Heart right ventricle (tissue), 16 donors: ENCODE measurements at regions not wholly inside any gene's neighbourhood (a gene's known extent, or its start where the extent isn't known, plus 50 kb on each side); places are given as distances from the start of the nearest gene placed in this dataset.

ENCODE experiments used
- ATAC-seq, 8 donors: fragments of 200-7000 bp; cut with Tn5 transposase; one replicate each; pipeline ENCODE4 v1.9.1; 2020; ENCODE audit warnings: mild to moderate bottlenecking in 8 of 8, moderate library complexity in 8 of 8, moderate number of reproducible peaks in 1 of 8
- DNase-seq, 2 donors: peaks; one replicate each; pipeline ENCODE4 v3.0.0-alpha.2; 2020
- H3K27ac ChIP-seq, 10 donors: fragments of 200-600 bp; sonication (generic) in 2 of 10; one replicate each; pipeline versions ENCODE4 v1.5.0 to v1.8.0; 2020 to 2022; ENCODE audit warnings: mild to moderate bottlenecking in 3 of 10
- H3K27me3 ChIP-seq, 7 donors: fragments of 200-600 bp; one replicate each; pipeline ENCODE4 v1.8.0; 2021 to 2022; ENCODE audit warnings: mild to moderate bottlenecking in 2 of 7
- H3K36me3 ChIP-seq, 9 donors: fragments of 200-600 bp; sonication (generic) in 1 of 9; one replicate each; pipeline versions ENCODE4 v1.5.0 to v1.8.0; 2020 to 2022; ENCODE audit warnings: mild to moderate bottlenecking in 2 of 9
- H3K4me1 ChIP-seq, 9 donors: fragments of 200-600 bp; sonication (generic) in 1 of 9; one replicate each; pipeline versions ENCODE4 v1.5.0 to v1.8.0; 2020 to 2022; ENCODE audit warnings: mild to moderate bottlenecking in 4 of 9
- H3K4me3 ChIP-seq, 10 donors: fragments of 200-600 bp; sonication (generic) in 2 of 10; one replicate each; pipeline versions ENCODE4 v1.5.0 to v1.8.0; 2020 to 2022; ENCODE audit warnings: mild to moderate bottlenecking in 7 of 10, moderate library complexity in 2 of 10
- H3K9me3 ChIP-seq, 11 donors: fragments of 200-600 bp in 10 of 11; sonication (generic) in 2 of 11; one replicate each; pipeline versions ENCODE4 v1.5.0 to v1.8.0; 2013 to 2022; ENCODE audit warnings: mild to moderate bottlenecking in 2 of 11, control low read depth in 1 of 11, moderate library complexity in 1 of 11
- WGBS, 2 donors: extraction: QIAGEN DNeasy Blood & Tissue Kit; methylation state at CpG; one replicate each; pipeline ENCODE4 v1.1.7; 2013; ENCODE audit warnings: inconsistent platforms in 1 of 2; 5-methylcytosine and 5-hydroxymethylcytosine counted together
- intact Hi-C, 10 donors: fragments of 100-400 bp; cut with DNase I; formaldehyde crosslinking; loops; one replicate each; pipeline versions ENCODE4 v1.11.1 to v1.14.2; 2022
- TF ChIP-seq, protein P1 (sequence below), 9 donors: fragments of 200-600 bp; sonication (generic) in 2 of 9; IDR thresholded peaks; one replicate each; pipeline versions ENCODE4 v1.5.0 to v1.8.0; 2021 to 2022; ENCODE audit warnings: antibody characterized with exemption in 9 of 9, mild to moderate bottlenecking in 5 of 9, moderate library complexity in 1 of 9
- donor health status: Arrhythmogenic right ventricular cardiomyopathy.
- donor health status: ischemic (EF 13 %, LVEDD 7.1; RV severe dilation, severe dysfunction).
- donor health status: healthy with polysubstance abuse.
- donor health status: DM: no; HTN: yes; CAD: no.
- donor health status: DM: no; HTN: no; CAD: no.
- donor health status: ischemic (EF 25% LVEDD 6.9; RV normal size, moderate dysfunction).
- donor health status: ischemic (EF 25% LVEDD 5.7; RV mildly dilated, moderate dysfunction).
- donor health status: healthy.
- donor health status: DM: yes; HTN: yes; CAD: no.
- donor health status: Ischemic cardiomyopathy.
- donor health status: ischemic (EF 35%, LVEDD 5.7; RV mildly dilated, moderate dysfunction).
- donor health status: nonischemic (EF 11% LVEDD 7.7; RV severe dilation, severe dysfunction).
- donor health status: DM: yes; HTN: yes; CAD: no.
- donor health status: PGD.
- donor health status: ischemic (EF 29% LVEDD 5.4; RV normal size, mild dysfunction).
- donor health status: nonischemic (EF 23%, LVEDD 6.1; RV moderate dilation, normal function).

DNA sequence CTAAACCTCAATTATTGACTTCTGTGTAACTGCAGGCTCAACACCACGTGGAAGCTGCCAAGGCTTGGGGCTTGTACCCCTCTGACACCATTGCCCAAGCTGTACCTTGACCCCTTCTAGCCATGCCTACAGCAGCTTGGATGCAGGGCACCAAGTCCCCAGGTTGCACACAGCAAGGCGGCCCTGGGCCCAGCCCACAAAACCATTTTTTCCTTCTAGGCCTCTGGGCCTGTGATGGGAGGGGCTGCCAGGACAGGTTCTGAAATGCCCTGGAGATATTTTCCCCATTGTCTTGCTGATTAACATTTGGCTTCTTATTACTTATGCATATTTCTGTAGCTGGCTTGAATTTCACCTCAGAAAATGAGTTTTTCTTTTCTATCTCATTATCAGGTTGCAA, 610.0 kb upstream of the LRRN3 start:
- Histone ChIP-seq H3K36me3 (no peaks in the 10 kb centered on the region), H3K27me3 (no peaks in the 10 kb centered on the region), H3K9me3 (peaks cover 0 to 37% (median 3%) of the 10 kb centered on the region in 11 donors), H3K4me1 (no peaks in the 10 kb centered on the region), H3K4me3 (no peak overlapping the region), H3K27ac (no peak overlapping the region)
- WGBS, 2 donors, result 86 to 87% methylated on average over 2 of the region's 2 CpGs
- intact Hi-C loops, result no loop called here
- ATAC-seq (no peak), DNase-seq (no peak)
- TF ChIP-seq, protein P1, sequence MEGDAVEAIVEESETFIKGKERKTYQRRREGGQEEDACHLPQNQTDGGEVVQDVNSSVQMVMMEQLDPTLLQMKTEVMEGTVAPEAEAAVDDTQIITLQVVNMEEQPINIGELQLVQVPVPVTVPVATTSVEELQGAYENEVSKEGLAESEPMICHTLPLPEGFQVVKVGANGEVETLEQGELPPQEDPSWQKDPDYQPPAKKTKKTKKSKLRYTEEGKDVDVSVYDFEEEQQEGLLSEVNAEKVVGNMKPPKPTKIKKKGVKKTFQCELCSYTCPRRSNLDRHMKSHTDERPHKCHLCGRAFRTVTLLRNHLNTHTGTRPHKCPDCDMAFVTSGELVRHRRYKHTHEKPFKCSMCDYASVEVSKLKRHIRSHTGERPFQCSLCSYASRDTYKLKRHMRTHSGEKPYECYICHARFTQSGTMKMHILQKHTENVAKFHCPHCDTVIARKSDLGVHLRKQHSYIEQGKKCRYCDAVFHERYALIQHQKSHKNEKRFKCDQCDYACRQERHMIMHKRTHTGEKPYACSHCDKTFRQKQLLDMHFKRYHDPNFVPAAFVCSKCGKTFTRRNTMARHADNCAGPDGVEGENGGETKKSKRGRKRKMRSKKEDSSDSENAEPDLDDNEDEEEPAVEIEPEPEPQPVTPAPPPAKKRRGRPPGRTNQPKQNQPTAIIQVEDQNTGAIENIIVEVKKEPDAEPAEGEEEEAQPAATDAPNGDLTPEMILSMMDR (IDR thresholded peaks at IDR 0.05), result no peak

DNA sequence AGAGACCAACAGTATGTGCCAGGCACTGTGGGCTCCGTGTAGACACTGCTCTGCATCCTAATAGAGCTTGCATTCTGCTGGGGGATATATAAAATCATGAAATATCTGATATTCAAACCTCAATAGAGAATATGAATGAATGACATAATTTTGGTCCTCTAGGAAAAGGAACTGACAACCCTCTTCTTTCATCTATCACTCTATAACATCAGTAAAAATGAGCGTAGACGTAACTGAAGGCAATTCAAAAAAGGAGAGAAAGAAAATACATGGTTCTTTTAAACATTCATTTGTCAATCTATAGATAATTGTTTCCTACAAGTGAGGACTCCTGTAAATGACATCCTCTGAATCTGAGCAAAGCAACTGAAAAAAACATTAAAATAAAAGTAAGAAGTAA, 607.4 kb upstream of the LRRN3 start:
- Histone ChIP-seq H3K4me1 (no peaks in the 10 kb centered on the region), H3K4me3 (no peak overlapping the region), H3K27me3 (no peaks in the 10 kb centered on the region), H3K36me3 (no peaks in the 10 kb centered on the region), H3K9me3 (peaks cover 0 to 37% (median 3%) of the 10 kb centered on the region in 11 donors), H3K27ac (no peak overlapping the region)
- ATAC-seq (no peak), DNase-seq (no peak)
- TF ChIP-seq, protein P1 (IDR thresholded peaks at IDR 0.05), result no peak
- 82 to 83% methylated on average over 3 of the region's 3 CpGs for WGBS, 2 donors
- intact Hi-C loops, result no loop called here

DNA sequence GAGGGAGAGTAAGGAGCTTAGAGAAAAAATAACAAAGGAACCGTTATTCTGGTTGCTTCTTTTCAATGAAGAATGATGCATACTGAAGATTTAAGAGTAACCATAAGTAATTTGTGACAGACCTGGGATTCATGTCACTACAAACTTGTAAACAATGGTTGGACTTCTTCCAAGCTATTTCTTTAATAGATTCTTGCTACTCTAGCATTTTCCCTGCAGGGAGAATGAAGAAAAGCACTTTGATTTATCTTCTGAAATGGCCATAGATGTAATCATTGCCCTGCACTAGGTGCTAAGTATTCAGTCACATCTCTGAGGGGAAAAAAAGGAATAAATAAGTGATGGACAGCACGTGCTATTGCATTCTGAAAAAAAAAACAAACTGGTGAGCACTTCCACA, 606.6 kb upstream of the LRRN3 start:
- no peak for ATAC-seq
- DNase-seq, result no peak
- WGBS, 2 donors, result 65 to 66% methylated on average over 2 of the region's 2 CpGs
- Histone ChIP-seq H3K27ac (no peak overlapping the region), H3K36me3 (no peaks in the 10 kb centered on the region), H3K4me3 (no peak overlapping the region), H3K4me1 (no peaks in the 10 kb centered on the region), H3K9me3 (peaks cover 0 to 29% (median 3%) of the 10 kb centered on the region in 11 donors), H3K27me3 (no peaks in the 10 kb centered on the region)
- TF ChIP-seq, protein P1 (IDR thresholded peaks at IDR 0.05), result no peak
- intact Hi-C loops, result no loop called here

DNA sequence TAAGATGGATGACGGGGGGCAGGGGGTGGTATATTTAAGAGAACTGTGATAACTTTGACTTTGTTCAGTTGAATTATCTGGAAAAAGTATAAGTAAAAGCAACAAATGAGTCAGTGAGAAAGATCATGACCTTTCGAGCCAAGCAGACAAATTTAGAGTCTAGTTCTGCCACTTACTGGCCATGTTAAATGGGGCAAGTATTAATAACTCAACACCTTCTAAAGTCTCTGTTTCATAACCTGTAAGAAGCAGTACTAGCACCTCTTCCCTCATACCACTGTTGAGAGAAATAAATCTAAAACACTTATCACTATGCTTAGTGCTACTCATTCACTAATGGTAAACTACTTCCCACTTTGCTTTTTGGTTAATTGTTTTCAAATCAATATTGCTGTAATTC, 604.4 kb upstream of the LRRN3 start:
- Histone ChIP-seq H3K27ac (no peak overlapping the region), H3K27me3 (no peaks in the 10 kb centered on the region), H3K36me3 (no peaks in the 10 kb centered on the region), H3K9me3 (peaks cover 0 to 8% (median 0%) of the 10 kb centered on the region in 11 donors), H3K4me3 (no peak overlapping the region), H3K4me1 (no peaks in the 10 kb centered on the region)
- TF ChIP-seq, protein P1 (IDR thresholded peaks at IDR 0.05), result no peak
- ATAC-seq (no peak), DNase-seq (no peak)
- 86 to 94% methylated on average over 2 of the region's 2 CpGs for WGBS, 2 donors
- intact Hi-C loops, result no loop called here
